ENCODE measurements at regions not wholly inside any gene's neighbourhood (a gene's known extent, or its start where the extent isn't known, plus 50 kb on each side); places are given as distances from the start of the nearest gene placed in this dataset.

DNA sequence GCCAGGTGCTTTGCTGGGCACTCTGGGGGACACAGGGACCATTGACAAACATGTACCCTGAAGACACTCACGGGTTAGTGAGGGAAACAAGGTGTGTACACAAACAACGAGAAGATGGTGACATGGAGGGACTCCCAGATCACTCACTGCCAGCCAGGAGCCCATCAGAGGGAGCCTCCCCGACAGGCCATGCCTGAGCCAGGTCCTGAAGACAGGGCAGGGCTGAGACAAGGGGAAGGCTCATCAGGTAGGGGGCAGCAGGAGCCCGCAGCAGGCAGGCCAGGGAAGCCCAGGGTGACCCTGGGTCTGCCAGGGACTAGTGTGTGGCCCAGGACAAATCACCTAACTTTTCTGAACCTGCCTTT lies 127.9 kb downstream of the BUD13 start:
- no peak for TF ChIP-seq POLR2A (IDR thresholded peaks at IDR 0.05)
- TF ChIP-seq EP300 (IDR thresholded peaks at IDR 0.05), result no peak
- TF ChIP-seq, protein P1, sequence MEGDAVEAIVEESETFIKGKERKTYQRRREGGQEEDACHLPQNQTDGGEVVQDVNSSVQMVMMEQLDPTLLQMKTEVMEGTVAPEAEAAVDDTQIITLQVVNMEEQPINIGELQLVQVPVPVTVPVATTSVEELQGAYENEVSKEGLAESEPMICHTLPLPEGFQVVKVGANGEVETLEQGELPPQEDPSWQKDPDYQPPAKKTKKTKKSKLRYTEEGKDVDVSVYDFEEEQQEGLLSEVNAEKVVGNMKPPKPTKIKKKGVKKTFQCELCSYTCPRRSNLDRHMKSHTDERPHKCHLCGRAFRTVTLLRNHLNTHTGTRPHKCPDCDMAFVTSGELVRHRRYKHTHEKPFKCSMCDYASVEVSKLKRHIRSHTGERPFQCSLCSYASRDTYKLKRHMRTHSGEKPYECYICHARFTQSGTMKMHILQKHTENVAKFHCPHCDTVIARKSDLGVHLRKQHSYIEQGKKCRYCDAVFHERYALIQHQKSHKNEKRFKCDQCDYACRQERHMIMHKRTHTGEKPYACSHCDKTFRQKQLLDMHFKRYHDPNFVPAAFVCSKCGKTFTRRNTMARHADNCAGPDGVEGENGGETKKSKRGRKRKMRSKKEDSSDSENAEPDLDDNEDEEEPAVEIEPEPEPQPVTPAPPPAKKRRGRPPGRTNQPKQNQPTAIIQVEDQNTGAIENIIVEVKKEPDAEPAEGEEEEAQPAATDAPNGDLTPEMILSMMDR (IDR thresholded peaks at IDR 0.05), result no peak
- DNase-seq (ENCODE audit: low spot score in 2 of 2), result no peak

GRCh38 chr11:116644201-116644940 lies 128.4 kb downstream of the BUD13 start:
- no peak for TF ChIP-seq EP300 (IDR thresholded peaks at IDR 0.05)
- TF ChIP-seq, protein P1 (IDR thresholded peaks at IDR 0.05), result no peak
- TF ChIP-seq POLR2A (IDR thresholded peaks at IDR 0.05), result no peak
- Histone ChIP-seq H3K9me3 (peaks cover 0 to 11% (median 0%) of the 10 kb centered on the region in 4 donors), H3K36me3 (no peaks in the 10 kb centered on the region), H3K4me1 (no peaks in the 10 kb centered on the region), H3K27ac (no peak overlapping the region), H3K27me3 (no peaks in the 10 kb centered on the region), H3K4me3 (no peak overlapping the region)
- DNase-seq (ENCODE audit: low spot score in 2 of 2), result no peak
- WGBS, 2 donors, result 46 to 50% methylated on average over 16 of the region's 16 CpGs

More for the DNA sequence above, 127.9 kb downstream of the BUD13 start:
- H3K4me1 ChIP-seq, result no peaks in the 10 kb centered on the region
- no peaks in the 10 kb centered on the region for H3K27me3 ChIP-seq
- H3K36me3 ChIP-seq, result no peaks in the 10 kb centered on the region
- H3K4me3 ChIP-seq, result no peak overlapping the region
- H3K9me3 ChIP-seq, result peaks cover 0 to 11% (median 0%) of the 10 kb centered on the region in 4 donors
- no peak overlapping the region for H3K27ac ChIP-seq
- WGBS, 2 donors, result 44 to 59% methylated on average over 4 of the region's 4 CpGs

- no peak overlapping the region for H3K4me3 ChIP-seq
Observed at GRCh38 chr11:116643521-116643920, 129.3 kb downstream of the BUD13 start.

GRCh38 chr11:116642902-116643301 lies 129.9 kb downstream of the BUD13 start:
- TF ChIP-seq POLR2A (IDR thresholded peaks at IDR 0.05) (no peak), EP300 (IDR thresholded peaks at IDR 0.05) (no peak)
- TF ChIP-seq, protein P1 (IDR thresholded peaks at IDR 0.05), result no peak
- Histone ChIP-seq H3K27me3 (no peaks in the 10 kb centered on the region), H3K27ac (no peak overlapping the region), H3K4me3 (no peak overlapping the region), H3K4me1 (no peaks in the 10 kb centered on the region), H3K36me3 (no peaks in the 10 kb centered on the region), H3K9me3 (peaks cover 0 to 11% (median 0%) of the 10 kb centered on the region in 4 donors)
- no peak for DNase-seq (ENCODE audit: low spot score in 2 of 2)

More at GRCh38 chr11:116643521-116643920, 129.3 kb downstream of the BUD13 start:
- DNase-seq (ENCODE audit: low spot score in 2 of 2), result no peak
- Histone ChIP-seq H3K36me3 (no peaks in the 10 kb centered on the region), H3K27me3 (no peaks in the 10 kb centered on the region), H3K27ac (no peak overlapping the region), H3K4me1 (no peaks in the 10 kb centered on the region), H3K9me3 (peaks cover 0 to 11% (median 0%) of the 10 kb centered on the region in 4 donors)
- 82 to 86% methylated on average over 6 to 9 of the region's 9 CpGs for WGBS, 2 donors
- TF ChIP-seq, protein P1 (IDR thresholded peaks at IDR 0.05), result no peak
- no peak for TF ChIP-seq EP300 (IDR thresholded peaks at IDR 0.05)
- no peak for TF ChIP-seq POLR2A (IDR thresholded peaks at IDR 0.05)

DNA sequence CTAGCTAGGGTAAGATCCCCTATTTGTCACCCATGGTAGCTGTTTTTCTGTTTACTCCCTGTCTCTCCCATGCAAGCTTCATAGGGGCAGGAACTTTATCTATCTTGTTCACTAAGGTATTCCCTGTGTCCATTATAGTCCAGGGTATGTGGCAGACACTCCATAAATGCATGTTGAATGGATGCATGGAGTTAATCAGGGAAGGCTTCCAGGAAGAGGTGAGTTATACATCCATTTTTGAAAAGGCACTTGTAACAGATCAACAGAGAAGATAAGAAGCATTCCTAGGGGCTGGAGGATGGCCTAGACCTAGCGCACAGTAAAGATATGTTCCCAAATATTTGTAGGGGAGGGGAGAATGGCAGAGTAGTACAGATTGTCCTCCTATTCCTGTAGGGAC lies 130.3 kb downstream of the BUD13 start:
- no peak overlapping the region for H3K27ac ChIP-seq
- H3K36me3 ChIP-seq, result no peaks in the 10 kb centered on the region
- H3K9me3 ChIP-seq, result peaks cover 0 to 11% (median 0%) of the 10 kb centered on the region in 4 donors
- H3K4me1 ChIP-seq, result no peaks in the 10 kb centered on the region
- 92 to 97% methylated on average over 1 of the region's 1 CpG for WGBS, 2 donors
- H3K27me3 ChIP-seq, result no peaks in the 10 kb centered on the region
- no peak for TF ChIP-seq POLR2A (IDR thresholded peaks at IDR 0.05)
- no peak for TF ChIP-seq EP300 (IDR thresholded peaks at IDR 0.05)
- no peak overlapping the region for H3K4me3 ChIP-seq
- no peak for DNase-seq (ENCODE audit: low spot score in 2 of 2)
